ENCODE measurements at regions not wholly inside any gene's neighbourhood (a gene's known extent, or its start where the extent isn't known, plus 50 kb on each side); places are given as distances from the start of the nearest gene placed in this dataset.
A peak's percentile ranks its signal among the peaks of the same experiment; 100 is the strongest.

DNA sequence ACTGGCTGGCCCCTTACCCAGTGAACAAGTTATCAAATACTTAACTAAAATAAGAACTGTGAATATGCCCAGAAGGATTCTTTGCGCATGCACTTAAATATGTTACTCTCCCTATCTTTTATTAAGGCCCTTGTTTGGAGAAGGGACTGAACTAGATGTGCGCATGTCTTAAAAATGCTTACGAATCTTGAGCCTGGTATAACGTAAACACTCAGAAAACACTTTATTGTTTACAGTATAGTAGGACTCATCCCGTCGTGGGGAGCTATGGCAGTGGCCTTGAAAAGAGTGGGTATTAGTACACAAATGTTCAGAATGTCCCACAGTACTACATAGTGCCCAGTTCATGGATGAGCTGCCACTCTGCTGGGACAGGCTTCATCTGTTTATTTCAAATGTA is 75.9 kb upstream of the MAP4K3 start:
- H3K27ac ChIP-seq, result peak overlapping the region in 3 of 4 donors; percentile 47 to 82 (median 72)
- H3K27me3 ChIP-seq, result no peaks in the 10 kb centered on the region
- H3K9me3 ChIP-seq, result no peaks in the 10 kb centered on the region
- DNase-seq (ENCODE audit: low spot score in 2 of 2), result no peak
- no peaks in the 10 kb centered on the region for H3K36me3 ChIP-seq
- H3K4me1 ChIP-seq, result peaks cover 0 to 44% (median 28%) of the 10 kb centered on the region in 4 donors
- H3K4me3 ChIP-seq, result no peak overlapping the region
- WGBS, 2 donors, result 75 to 83% methylated on average over 6 of the region's 6 CpGs
- TF ChIP-seq EP300 (IDR thresholded peaks at IDR 0.05) (no peak), POLR2A (IDR thresholded peaks at IDR 0.05) (no peak), CTCF (IDR thresholded peaks at IDR 0.05) (no peak)

GRCh38 chr2:39513641-39514094 is 76.6 kb upstream of the MAP4K3 start:
- Histone ChIP-seq H3K4me3 (no peak overlapping the region), H3K9me3 (no peaks in the 10 kb centered on the region), H3K36me3 (no peaks in the 10 kb centered on the region), H3K27me3 (no peaks in the 10 kb centered on the region), H3K27ac (peak overlapping the region in 3 of 4 donors; percentile 47 to 82 (median 72)), H3K4me1 (peaks cover 0 to 41% (median 28%) of the 10 kb centered on the region in 4 donors)
- DNase-seq (ENCODE audit: low spot score in 2 of 2), result peak in 1 of 2 donors; percentile 67
- WGBS, 2 donors, result 2% methylated on average over 2 of the region's 2 CpGs
- TF ChIP-seq EP300 (IDR thresholded peaks at IDR 0.05) (peak in 1 of 2 donors; percentile 38), CTCF (IDR thresholded peaks at IDR 0.05) (peak; percentile 26 to 63 (median 50)), POLR2A (IDR thresholded peaks at IDR 0.05) (no peak)

DNA sequence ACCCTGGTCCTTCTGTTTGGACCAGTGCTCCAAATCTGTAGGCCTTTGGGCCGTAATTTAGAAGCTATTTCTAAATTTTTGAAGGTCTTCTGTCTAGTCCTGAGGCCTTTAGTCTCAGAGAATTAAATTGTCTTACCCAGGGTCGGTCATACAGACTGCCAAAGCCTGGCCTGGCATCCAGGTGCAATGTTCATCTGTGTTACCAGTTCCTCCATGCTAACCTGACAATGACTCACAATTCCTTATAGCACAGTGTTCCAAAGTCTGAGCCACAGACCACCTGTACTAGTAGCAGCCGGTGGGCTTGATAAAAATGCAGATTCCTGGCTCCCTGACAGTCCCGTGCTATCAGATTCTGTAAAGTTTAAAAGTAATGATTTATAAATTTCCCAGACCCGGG is 77.7 kb upstream of the MAP4K3 start:
- DNase-seq (ENCODE audit: low spot score in 2 of 2), result no peak
- H3K4me1 ChIP-seq, result peaks cover 0 to 41% (median 28%) of the 10 kb centered on the region in 4 donors
- H3K9me3 ChIP-seq, result no peaks in the 10 kb centered on the region
- no peak for TF ChIP-seq POLR2A (IDR thresholded peaks at IDR 0.05)
- no peak for TF ChIP-seq EP300 (IDR thresholded peaks at IDR 0.05)
- no peak for TF ChIP-seq CTCF (IDR thresholded peaks at IDR 0.05)
- H3K27me3 ChIP-seq, result no peaks in the 10 kb centered on the region
- no peak overlapping the region for H3K27ac ChIP-seq
- 89 to 97% methylated on average over 5 of the region's 5 CpGs for WGBS, 2 donors
- no peak overlapping the region for H3K4me3 ChIP-seq
- no peaks in the 10 kb centered on the region for H3K36me3 ChIP-seq

- Histone ChIP-seq H3K27ac (no peak overlapping the region), H3K36me3 (no peaks in the 10 kb centered on the region), H3K4me3 (no peak overlapping the region), H3K27me3 (no peaks in the 10 kb centered on the region), H3K9me3 (no peaks in the 10 kb centered on the region), H3K4me1 (peaks cover 0 to 36% (median 28%) of the 10 kb centered on the region in 4 donors)
- TF ChIP-seq POLR2A (IDR thresholded peaks at IDR 0.05) (no peak), EP300 (IDR thresholded peaks at IDR 0.05) (no peak), CTCF (IDR thresholded peaks at IDR 0.05) (no peak)
- DNase-seq (ENCODE audit: low spot score in 2 of 2), result no peak
- 79 to 90% methylated on average over 9 of the region's 9 CpGs for WGBS, 2 donors
These were observed 78.3 kb upstream of the MAP4K3 start for GRCh38 chr2:39515273-39515896.

- H3K4me1 ChIP-seq, result peaks cover 0 to 35% (median 28%) of the 10 kb centered on the region in 4 donors
These were observed 78.8 kb upstream of the MAP4K3 start for GRCh38 chr2:39515897-39516346.

More at GRCh38 chr2:39515897-39516346, 78.8 kb upstream of the MAP4K3 start:
- Histone ChIP-seq H3K9me3 (no peaks in the 10 kb centered on the region), H3K36me3 (peaks cover 0 to 4% (median 0%) of the 10 kb centered on the region in 3 donors), H3K27ac (no peak overlapping the region), H3K27me3 (no peaks in the 10 kb centered on the region), H3K4me3 (no peak overlapping the region)
- no peak for DNase-seq (ENCODE audit: low spot score in 2 of 2)
- TF ChIP-seq CTCF (IDR thresholded peaks at IDR 0.05), result no peak
- TF ChIP-seq EP300 (IDR thresholded peaks at IDR 0.05), result no peak
- no peak for TF ChIP-seq POLR2A (IDR thresholded peaks at IDR 0.05)
- WGBS, 2 donors, result 85 to 90% methylated on average over 6 of the region's 6 CpGs
